Stomach (tissue), 8 donors: ENCODE measurements at regions not wholly inside any gene's neighbourhood (a gene's known extent, or its start where the extent isn't known, plus 50 kb on each side); places are given as distances from the start of the nearest gene placed in this dataset.

Experiments used
- DNase-seq, 2 donors: peaks; one replicate each; pipeline versions ENCODE4 v3.0.0 to v3.0.0-alpha.2; 2013 to 2019
- H3K27ac ChIP-seq, 5 donors: fragments of 200-600 bp in 4 of 5; sonication (generic) in 4 of 5; one replicate each; pipeline ENCODE4 v1.5.1; 2013 to 2019; ENCODE audit warnings: mild to moderate bottlenecking in 1 of 5, moderate library complexity in 1 of 5
- H3K27me3 ChIP-seq, 3 donors: fragments of 200-600 bp; sonication (generic); one replicate each; pipeline ENCODE4 v1.5.1; 2017 to 2019; ENCODE audit warnings: mixed run types in 1 of 3
- H3K36me3 ChIP-seq, 4 donors: fragments of 200-600 bp; sonication (generic); 1 replicate in 3 of 4; 2 replicates in 1 of 4; pipeline ENCODE4 v1.5.1; 2016 to 2019
- H3K4me1 ChIP-seq, 4 donors: fragments of 200-600 bp; sonication (generic); one replicate each; pipeline ENCODE4 v1.5.1; 2016 to 2019
- H3K4me3 ChIP-seq, 4 donors: fragments of 200-600 bp; sonication (generic) in 3 of 4; one replicate each; pipeline ENCODE4 v1.5.1; 2016 to 2019; ENCODE audit warnings: mild to moderate bottlenecking in 1 of 4
- H3K9me3 ChIP-seq, 4 donors: fragments of 200-600 bp; sonication (generic); one replicate each; pipeline ENCODE4 v1.5.1; 2016 to 2019
- CTCF ChIP-seq, 7 experiments: fragments of 450-650 bp in 4 of 7; fragments of 200-600 bp in 3 of 7; sonication (generic) in 3 of 7; IDR thresholded peaks; one replicate each; pipeline ENCODE4 v1.5.1; 2016 to 2019; ENCODE audit warnings: antibody characterized with exemption in 7 of 7, control low read depth in 2 of 7, mild to moderate bottlenecking in 1 of 7
- EP300 ChIP-seq: sonication (generic); formaldehyde crosslinking; IDR thresholded peaks from one replicate; pipeline ENCODE4 v1.6.1; 2017; ENCODE audit warnings: antibody characterized with exemption
- POLR2A ChIP-seq, 4 donors: fragments of 450-650 bp; IDR thresholded peaks; one replicate each; pipeline ENCODE4 v1.6.1; 2016; ENCODE audit warnings: antibody characterized with exemption in 4 of 4, control low read depth in 2 of 4, mild to moderate bottlenecking in 1 of 4, moderate library complexity in 1 of 4
- POLR2AphosphoS5 ChIP-seq, 3 donors: sonication (generic); formaldehyde crosslinking; IDR thresholded peaks; one replicate each; pipeline ENCODE4 v1.6.1; 2016; ENCODE audit warnings: antibody characterized with exemption in 3 of 3
- WGBS, 5 donors: extraction: QIAGEN DNeasy Blood & Tissue Kit in 3 of 5; methylation state at CpG; one replicate each; pipeline versions ENCODE4 v1.1.5 to v1.1.7; 2013 to 2018; 5-methylcytosine and 5-hydroxymethylcytosine counted together
- intact Hi-C: fragments of 100-400 bp; cut with DNase I; formaldehyde crosslinking; loops from one replicate; pipeline ENCODE4 v1.15.1; 2023; ENCODE audit warnings: low total_unique reads
- donor health status: healthy with polysubstance abuse.
- donor health status: Bipolar disorder and iron deficiency.
- donor health status: healthy.

GRCh38 chr3:34881026-34881425 is 758.3 kb upstream of the ARPP21 start:
- Histone ChIP-seq H3K4me1 (no peaks in the 10 kb centered on the region), H3K27ac (no peak overlapping the region), H3K9me3 (no peaks in the 10 kb centered on the region), H3K36me3 (no peaks in the 10 kb centered on the region), H3K4me3 (no peak overlapping the region), H3K27me3 (no peaks in the 10 kb centered on the region)
- intact Hi-C loops: no loop called here
- WGBS, 5 donors: 24 to 47% (median 36%) methylated on average over 1 of the region's 1 CpG
- TF ChIP-seq POLR2A (IDR thresholded peaks at IDR 0.05): no peak
- TF ChIP-seq CTCF (IDR thresholded peaks at IDR 0.05): no peak
- no peak for TF ChIP-seq POLR2AphosphoS5 (IDR thresholded peaks at IDR 0.05)
- no peak for TF ChIP-seq EP300
- no peak for DNase-seq

DNA sequence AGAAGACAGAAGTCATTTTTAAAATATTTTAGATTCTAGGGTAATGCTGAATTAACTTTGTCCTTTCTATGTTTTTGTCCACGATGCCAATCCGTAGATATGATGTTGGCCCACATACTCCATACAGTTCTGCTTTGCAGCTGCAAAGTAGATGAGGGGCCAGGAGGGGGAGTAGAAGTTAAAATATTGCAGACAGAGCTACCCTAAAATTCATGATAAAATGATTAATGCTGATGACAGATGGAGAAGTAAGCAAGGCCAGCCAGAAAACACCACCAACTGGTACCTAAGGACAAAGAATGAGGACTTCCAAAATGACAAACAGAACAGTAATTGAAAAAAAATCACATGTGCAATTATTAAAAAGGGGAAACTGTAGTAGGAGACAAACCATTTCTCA is 756.6 kb upstream of the ARPP21 start:
- Histone ChIP-seq H3K27ac (no peak overlapping the region), H3K4me3 (no peak overlapping the region), H3K4me1 (no peaks in the 10 kb centered on the region), H3K9me3 (no peaks in the 10 kb centered on the region), H3K27me3 (no peaks in the 10 kb centered on the region), H3K36me3 (no peaks in the 10 kb centered on the region)
- no peak for DNase-seq
- TF ChIP-seq POLR2AphosphoS5 (IDR thresholded peaks at IDR 0.05): no peak
- TF ChIP-seq CTCF (IDR thresholded peaks at IDR 0.05): no peak
- TF ChIP-seq EP300: no peak
- TF ChIP-seq POLR2A (IDR thresholded peaks at IDR 0.05): no peak
- intact Hi-C loops: no loop called here
- 65 to 91% (median 75%) methylated on average over 2 of the region's 2 CpGs for WGBS, 5 donors

DNA sequence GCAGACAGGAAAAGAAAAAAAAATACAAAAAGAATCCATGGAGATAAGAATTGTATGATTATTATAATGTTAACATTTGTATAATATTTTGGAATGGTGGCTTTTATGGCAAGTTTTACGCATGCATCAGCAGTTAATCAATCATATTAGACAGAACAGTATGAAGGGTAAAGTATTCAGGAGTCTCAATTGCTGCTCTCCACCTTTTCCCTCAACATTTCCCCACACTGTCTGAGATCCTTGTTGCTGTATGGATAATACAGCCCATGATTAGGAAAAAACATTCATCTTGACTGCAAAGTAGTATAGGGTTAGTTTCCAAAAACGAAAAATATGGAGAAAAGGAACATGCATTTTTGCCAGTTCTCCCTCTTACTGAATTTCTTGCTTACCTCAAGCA is 755.3 kb upstream of the ARPP21 start:
- no peaks in the 10 kb centered on the region for H3K27me3 ChIP-seq
- 39 to 64% (median 44%) methylated on average over 2 of the region's 2 CpGs for WGBS, 5 donors
- H3K27ac ChIP-seq: no peak overlapping the region
- intact Hi-C loops: no loop called here
- H3K4me3 ChIP-seq: no peak overlapping the region
- TF ChIP-seq EP300 (no peak), CTCF (IDR thresholded peaks at IDR 0.05) (no peak), POLR2AphosphoS5 (IDR thresholded peaks at IDR 0.05) (no peak), POLR2A (IDR thresholded peaks at IDR 0.05) (no peak)
- H3K36me3 ChIP-seq: no peaks in the 10 kb centered on the region
- DNase-seq: no peak
- no peaks in the 10 kb centered on the region for H3K4me1 ChIP-seq
- H3K9me3 ChIP-seq: no peaks in the 10 kb centered on the region

DNA sequence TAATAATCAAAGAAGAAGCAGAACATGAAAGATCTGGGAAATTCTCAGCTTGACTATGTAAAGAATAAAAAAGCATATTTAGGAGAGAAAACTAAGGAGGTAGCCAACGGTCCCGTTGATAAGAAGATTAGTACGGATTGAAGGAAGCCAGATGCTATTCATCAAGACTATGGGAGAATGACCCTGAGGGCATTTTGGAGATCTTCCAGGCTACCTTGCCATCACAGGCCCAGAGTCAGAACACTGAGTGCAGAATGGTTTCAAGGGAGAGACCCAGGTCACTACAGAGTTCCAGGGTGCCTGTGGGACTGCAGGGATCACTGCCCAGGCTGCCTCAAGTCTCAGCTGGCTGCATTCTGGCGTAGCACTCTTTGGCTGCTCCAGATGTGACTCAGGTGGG is 752.9 kb upstream of the ARPP21 start:
- Histone ChIP-seq H3K9me3 (no peaks in the 10 kb centered on the region), H3K27me3 (no peaks in the 10 kb centered on the region), H3K4me3 (no peak overlapping the region), H3K36me3 (no peaks in the 10 kb centered on the region), H3K27ac (no peak overlapping the region), H3K4me1 (no peaks in the 10 kb centered on the region)
- intact Hi-C loops: no loop called here
- WGBS, 5 donors: 36 to 67% (median 48%) methylated on average over 3 to 4 of the region's 4 CpGs
- DNase-seq: no peak
- TF ChIP-seq POLR2AphosphoS5 (IDR thresholded peaks at IDR 0.05) (no peak), POLR2A (IDR thresholded peaks at IDR 0.05) (no peak), CTCF (IDR thresholded peaks at IDR 0.05) (no peak), EP300 (no peak)
